ENCODE measurements at regions not wholly inside any gene's neighbourhood (a gene's known extent, or its start where the extent isn't known, plus 50 kb on each side); places are given as distances from the start of the nearest gene placed in this dataset.
"Not testable (repeated sequence)": the region's sequence is repeated elsewhere in the genome, so short reads cannot be mapped to it uniquely, and the experiment has no call there.

- DNase-seq, result no peak
These were observed 885.9 kb downstream of the CDH8 start for GRCh38 chr16:61150351-61150750.

GRCh38 chr16:61149709-61150108 lies 886.5 kb downstream of the CDH8 start:
- DNase-seq, result no peak

DNA sequence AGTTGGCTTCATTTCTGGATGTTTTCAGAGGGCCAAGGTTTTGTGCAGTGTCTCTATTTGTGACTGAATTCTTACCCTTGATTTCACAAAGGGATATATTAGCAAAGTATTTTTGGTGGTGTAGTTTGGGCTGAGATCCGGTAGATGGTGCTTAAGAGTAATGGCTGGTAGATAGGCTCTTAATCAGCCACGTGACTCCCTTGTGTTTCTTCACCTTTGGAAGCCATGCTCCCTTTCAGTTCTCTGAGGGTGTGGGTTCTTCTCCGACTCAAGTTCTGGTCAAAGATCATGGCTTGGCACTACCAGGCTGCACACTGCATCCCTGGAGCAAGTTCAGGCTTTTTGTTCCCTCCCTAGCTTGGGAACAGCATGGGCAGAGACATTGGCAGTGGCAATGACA lies 887.3 kb downstream of the CDH8 start:
- no peak for DNase-seq

GRCh38 chr16:61146429-61146828 lies 889.8 kb downstream of the CDH8 start:
- no peak for DNase-seq

DNA sequence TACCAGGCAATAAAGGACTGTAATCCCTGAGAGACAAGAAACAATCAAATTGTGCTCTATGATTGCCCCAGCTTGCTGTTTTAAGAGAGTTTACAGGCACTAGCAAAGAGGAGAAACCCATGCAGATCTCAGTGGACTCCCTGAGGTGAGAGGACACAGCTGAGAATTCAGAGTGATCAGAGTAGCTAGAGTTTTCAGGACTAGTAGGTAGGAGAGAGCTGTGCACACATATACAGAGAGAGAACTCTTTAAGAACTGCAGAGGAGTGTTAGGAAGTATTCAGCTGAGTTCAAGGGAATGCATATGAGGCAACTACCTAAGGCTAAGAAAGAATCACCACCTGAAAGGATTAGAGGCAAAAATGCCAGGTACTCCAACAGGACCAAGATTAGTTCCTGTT lies 904.8 kb downstream of the CDH8 start:
- DNase-seq, result no peak

DNA sequence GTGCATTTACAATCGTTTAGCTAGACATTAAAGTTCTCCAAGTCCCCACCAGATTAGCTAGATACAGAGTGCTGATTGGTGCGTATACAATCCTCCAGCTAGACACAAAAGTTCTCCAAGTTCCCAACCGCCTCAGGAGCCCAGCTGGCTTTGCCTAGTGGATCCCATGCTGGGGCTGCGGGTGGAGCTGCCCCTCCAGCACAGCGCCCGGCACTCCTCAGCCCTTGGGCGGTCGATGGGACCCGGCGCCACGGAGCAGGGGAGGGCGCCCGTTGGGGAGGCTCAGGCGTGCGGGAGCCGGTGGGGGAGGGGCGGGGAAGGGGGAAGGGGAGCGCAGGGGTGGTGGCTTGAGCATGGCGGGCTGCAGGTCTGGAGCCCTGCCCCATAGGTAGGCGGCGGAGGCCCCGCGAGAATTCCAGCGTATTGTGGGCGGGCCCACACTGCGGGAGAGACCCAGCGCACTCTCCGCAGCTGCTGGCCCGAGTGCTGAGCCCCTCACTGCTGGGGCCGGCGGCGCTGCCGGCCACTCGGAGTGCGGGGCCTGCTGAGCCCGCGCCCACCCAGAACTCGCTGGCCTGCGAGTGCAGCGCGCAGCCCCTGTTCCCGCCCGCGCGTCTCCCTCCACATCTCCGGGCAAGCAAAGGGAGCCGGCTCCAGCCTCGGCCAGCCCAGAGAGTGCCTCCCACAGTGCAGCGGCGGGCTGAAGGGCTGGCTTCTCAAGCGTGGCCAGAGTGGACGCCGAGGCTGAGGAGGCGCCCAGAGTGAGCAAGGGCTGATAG lies 907.5 kb downstream of the CDH8 start:
- no peak for DNase-seq

- no peak for DNase-seq
These were observed 930.7 kb downstream of the CDH8 start for GRCh38 chr16:61105544-61105943.

- DNase-seq, result no peak
These were observed 937.7 kb downstream of the CDH8 start for GRCh38 chr16:61098505-61098904.

GRCh38 chr16:61091300-61091699 lies 944.9 kb downstream of the CDH8 start:
- DNase-seq, result not testable (repeated sequence)

- DNase-seq, result no peak
These were observed 952.5 kb downstream of the CDH8 start for GRCh38 chr16:61083711-61084110.

GRCh38 chr16:61074324-61074723 lies 961.9 kb downstream of the CDH8 start:
- DNase-seq, result no peak

GRCh38 chr16:61057635-61058034 lies 978.6 kb downstream of the CDH8 start:
- DNase-seq, result no peak

GRCh38 chr16:61050547-61050946 lies 985.7 kb downstream of the CDH8 start:
- no peak for DNase-seq

DNA sequence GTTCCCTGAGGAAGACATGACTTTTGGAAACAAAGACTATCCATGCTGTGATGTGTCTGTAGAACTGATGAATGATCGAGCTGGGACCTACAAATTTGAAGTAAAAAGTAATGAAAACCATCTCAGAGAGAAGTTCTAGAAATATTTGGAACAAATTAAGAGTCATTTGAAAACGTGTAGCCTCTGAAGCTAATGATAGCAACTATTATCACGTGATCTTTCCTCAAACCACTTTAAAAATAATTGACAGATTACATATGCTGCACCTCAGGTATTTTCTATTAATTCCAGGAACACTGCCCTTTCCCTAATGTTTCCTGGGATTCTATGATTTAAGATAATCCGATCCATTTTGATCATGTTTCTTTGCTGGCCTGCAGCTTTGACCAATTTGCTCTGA lies 990.3 kb downstream of the CDH8 start:
- DNase-seq, result no peak

DNA sequence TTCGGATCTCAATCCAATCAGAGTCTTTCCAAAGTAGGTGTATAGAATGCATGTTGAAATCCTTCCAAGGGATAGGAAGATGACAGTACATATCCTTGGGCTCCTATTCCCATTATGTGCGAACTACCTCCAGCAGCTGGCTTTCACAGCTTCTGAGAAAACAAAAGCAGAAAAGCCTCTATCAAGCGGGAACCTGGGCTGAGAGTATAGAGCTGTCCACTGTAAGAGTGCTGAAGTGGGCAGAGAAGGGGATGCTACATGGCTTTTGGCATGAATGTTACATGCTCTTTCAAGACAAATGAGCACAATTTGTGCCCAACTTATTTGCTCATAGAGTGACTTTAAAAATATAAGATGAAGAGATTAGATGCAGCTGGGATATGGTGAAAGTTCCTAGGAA lies 993.5 kb downstream of the CDH8 start:
- no peak for DNase-seq

DNA sequence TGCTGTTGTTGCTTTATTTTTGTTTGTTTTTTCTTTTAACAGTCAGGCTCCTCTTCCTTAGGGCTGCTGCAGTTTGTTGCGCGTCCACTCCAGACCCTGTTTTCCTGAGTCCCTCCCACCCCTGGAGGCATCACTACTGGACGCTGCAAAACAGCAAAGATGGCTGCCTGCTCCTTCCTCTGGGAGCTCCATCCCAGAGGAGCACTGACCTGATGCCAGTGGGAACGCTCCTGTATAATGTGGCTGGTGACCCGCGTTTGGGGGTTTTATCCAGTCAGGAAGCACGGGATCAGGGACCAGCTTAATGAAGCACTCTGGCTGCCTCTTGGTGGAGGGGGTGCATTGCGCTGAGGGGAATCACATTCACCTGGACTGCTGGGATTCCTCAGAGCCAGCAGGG lies 1005.6 kb downstream of the CDH8 start:
- DNase-seq, result no peak

DNA sequence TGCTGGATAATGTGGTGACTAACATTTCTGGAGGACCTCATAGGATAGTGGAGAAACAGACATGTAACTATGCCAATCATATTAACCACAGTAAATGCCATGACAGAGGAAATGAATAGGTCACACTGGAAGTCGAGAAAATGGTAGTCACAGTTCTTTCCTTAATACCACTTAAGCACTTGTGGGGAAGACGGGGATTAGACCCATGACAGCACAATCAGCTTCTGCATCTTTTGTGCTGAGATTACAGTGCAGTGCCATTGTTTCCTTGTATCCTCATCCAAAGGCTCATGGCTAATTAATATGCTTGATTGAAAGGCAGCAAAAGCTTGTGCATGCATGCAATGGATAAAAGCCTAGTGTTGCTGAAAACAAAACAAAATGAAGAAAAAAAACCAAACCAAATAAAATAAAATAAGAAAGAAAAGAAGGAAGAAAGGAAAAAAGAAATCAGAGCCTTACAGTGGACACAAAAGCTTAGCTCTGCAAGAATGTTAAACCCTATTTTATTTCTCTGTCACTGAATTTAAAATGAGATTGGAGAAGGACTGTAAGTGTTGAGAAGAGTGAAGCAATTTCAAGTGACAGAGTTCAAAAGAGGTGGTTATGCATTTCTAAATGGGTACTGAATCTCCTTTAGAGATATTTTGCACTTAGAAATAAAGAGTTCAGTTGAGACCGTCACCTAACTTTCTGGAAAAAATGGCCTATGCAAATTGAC lies 1011.9 kb downstream of the CDH8 start:
- no peak for DNase-seq

- no peak for DNase-seq
These were observed 1021.4 kb downstream of the CDH8 start for GRCh38 chr16:61014869-61015268.

GRCh38 chr16:61007694-61008093 lies 1028.5 kb downstream of the CDH8 start:
- no peak for DNase-seq

GRCh38 chr16:61005952-61006351 lies 1030.3 kb downstream of the CDH8 start:
- DNase-seq, result no peak

GRCh38 chr16:61002479-61003204 lies 1033.6 kb downstream of the CDH8 start:
- no peak for DNase-seq

DNA sequence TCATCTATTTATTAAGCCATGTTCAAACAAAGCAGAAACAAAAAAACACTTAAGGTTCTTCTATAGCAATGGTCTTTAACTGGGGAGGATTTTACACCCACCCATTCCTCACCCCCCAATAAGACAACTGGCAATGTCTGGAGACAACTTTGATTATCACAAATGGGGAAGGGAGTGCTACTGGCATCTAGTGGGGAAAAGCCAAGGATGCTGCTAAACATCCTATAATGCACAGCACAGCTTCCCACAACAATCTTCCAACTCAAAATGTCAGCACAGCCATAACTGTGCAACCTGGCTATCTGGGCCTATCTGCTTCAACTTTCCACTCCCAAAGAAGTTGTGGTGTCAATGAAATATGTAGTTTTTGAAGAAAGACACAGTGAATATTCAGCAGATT lies 1044.4 kb downstream of the CDH8 start:
- no peak for DNase-seq

- DNase-seq, result no peak
These were observed 1046.6 kb downstream of the CDH8 start for GRCh38 chr16:60989592-60989991.

DNA sequence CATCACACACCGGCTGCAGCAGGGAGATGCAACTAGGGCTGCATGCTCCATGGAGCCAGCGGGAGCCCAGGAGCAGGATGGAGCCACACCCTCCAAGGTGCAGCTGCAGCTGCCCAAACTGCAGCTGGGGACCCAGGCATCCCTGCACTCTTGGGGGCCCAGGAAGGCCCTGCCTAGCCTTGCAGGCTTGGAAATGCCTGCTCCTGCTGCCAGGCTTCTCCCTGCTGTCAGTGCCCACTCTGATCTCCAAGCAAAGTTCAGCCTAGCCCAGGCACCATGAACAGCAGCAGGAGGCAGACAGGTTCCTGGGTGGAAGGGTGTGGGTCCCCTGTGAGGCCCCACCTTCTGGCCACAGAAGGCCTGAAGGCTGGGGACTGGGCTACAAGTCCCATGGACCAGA lies 1057.1 kb downstream of the CDH8 start:
- DNase-seq, result no peak
